ENCODE measurements at regions not wholly inside any gene's neighbourhood (a gene's known extent, or its start where the extent isn't known, plus 50 kb on each side); places are given as distances from the start of the nearest gene placed in this dataset.

DNA sequence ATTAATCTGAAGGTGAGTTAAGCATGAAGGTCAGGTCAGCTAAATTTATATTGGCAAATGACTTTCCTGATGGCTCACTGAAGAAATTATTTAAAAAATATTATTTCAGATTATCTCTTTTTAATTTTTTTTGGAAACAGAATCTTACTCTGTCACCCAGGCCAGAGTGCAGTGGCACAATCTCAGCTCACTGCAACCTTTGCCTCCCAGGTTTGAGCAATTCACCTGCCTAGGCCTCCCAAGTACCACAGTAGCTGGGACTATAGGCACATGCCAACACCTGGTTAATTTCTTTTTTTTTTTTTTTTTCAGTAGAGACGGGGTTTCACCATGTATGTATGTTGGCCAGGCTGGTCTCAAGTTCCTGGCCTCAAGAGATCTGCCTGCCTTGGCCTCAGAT, 976.7 kb downstream of the TTLL7 start:
- TF ChIP-seq, protein P1, sequence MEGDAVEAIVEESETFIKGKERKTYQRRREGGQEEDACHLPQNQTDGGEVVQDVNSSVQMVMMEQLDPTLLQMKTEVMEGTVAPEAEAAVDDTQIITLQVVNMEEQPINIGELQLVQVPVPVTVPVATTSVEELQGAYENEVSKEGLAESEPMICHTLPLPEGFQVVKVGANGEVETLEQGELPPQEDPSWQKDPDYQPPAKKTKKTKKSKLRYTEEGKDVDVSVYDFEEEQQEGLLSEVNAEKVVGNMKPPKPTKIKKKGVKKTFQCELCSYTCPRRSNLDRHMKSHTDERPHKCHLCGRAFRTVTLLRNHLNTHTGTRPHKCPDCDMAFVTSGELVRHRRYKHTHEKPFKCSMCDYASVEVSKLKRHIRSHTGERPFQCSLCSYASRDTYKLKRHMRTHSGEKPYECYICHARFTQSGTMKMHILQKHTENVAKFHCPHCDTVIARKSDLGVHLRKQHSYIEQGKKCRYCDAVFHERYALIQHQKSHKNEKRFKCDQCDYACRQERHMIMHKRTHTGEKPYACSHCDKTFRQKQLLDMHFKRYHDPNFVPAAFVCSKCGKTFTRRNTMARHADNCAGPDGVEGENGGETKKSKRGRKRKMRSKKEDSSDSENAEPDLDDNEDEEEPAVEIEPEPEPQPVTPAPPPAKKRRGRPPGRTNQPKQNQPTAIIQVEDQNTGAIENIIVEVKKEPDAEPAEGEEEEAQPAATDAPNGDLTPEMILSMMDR (conservative IDR thresholded peaks at IDR 0.05) = no peak
- TF ChIP-seq ZFX (IDR thresholded peaks at IDR 0.05) = no peak

Data from C4-2B (cell line).